ENCODE measurements at regions not wholly inside any gene's neighbourhood (a gene's known extent, or its start where the extent isn't known, plus 50 kb on each side); places are given as distances from the start of the nearest gene placed in this dataset.
A peak's percentile ranks its signal among the peaks of the same experiment; 100 is the strongest.

GRCh38 chr3:78140274-78140673 lies 1100.4 kb downstream of the ROBO2 start:
- H3K9me1 ChIP-seq (ENCODE audit: control insufficient read depth, extremely low read depth, insufficient read depth, low read length) = no peaks in the 10 kb centered on the region
- FAIRE-seq (no peak), DNase-seq (ENCODE audit: low read depth, low spot score) (no peak)
- H3K9ac ChIP-seq (ENCODE audit: control insufficient read depth, extremely low read depth, insufficient read depth, low read length) = no peak overlapping the region
- no peak overlapping the region for H3K27ac ChIP-seq (ENCODE audit: control insufficient read depth, insufficient read depth, low read length)
- dilution Hi-C loops (cut with MboI; ENCODE audit: extremely low pct_ligation_motif_present, low sequenced_read_pairs) = no loop called here
- H3K27me3 ChIP-seq (ENCODE audit: control insufficient read depth, extremely low read depth, insufficient read depth, low read length) = no peaks in the 10 kb centered on the region
- H3K79me2 ChIP-seq (ENCODE audit: control insufficient read depth, insufficient read depth, low read length) = no peaks in the 10 kb centered on the region
- H4K20me1 ChIP-seq (ENCODE audit: control insufficient read depth, extremely low read depth, insufficient read depth, low read length) = no peaks in the 10 kb centered on the region
- no peak overlapping the region for H2AFZ ChIP-seq (ENCODE audit: control insufficient read depth, low read length)
- no peaks in the 10 kb centered on the region for H3K9me3 ChIP-seq (ENCODE audit: control insufficient read depth, low read depth, low read length)
- H3K4me1 ChIP-seq (ENCODE audit: control insufficient read depth, extremely low read depth, insufficient read depth, low read length) = peaks cover 25% of the 10 kb centered on the region
- TF ChIP-seq EZH2 (IDR thresholded peaks at IDR 0.05; ENCODE audit: low read length) (no peak), CTCF (optimal IDR thresholded peaks at IDR 0.05 in 1 of 3, IDR thresholded peaks at IDR 0.05 in 1 of 3, conservative IDR thresholded peaks at IDR 0.05 in 1 of 3; ENCODE audit: extremely low read depth in 1 of 3, insufficient read depth in 2 of 3, low read length in 3 of 3) (no peak)
- H3K36me3 ChIP-seq (ENCODE audit: control insufficient read depth in 2 of 2, extremely low read depth in 1 of 2, insufficient read depth in 2 of 2, low read length in 2 of 2) = no peaks in the 10 kb centered on the region
- no peak overlapping the region for H3K4me2 ChIP-seq (ENCODE audit: control insufficient read depth, extremely low read depth, insufficient read depth, low read depth, low read length)
- H3K4me3 ChIP-seq (ENCODE audit: control insufficient read depth in 2 of 3, extremely low read depth in 1 of 3, insufficient read depth in 2 of 3, low read depth in 1 of 3, low read length in 3 of 3) = no peak overlapping the region

- Histone ChIP-seq H3K79me2 (ENCODE audit: control insufficient read depth, insufficient read depth, low read length) (no peaks in the 10 kb centered on the region), H3K4me1 (ENCODE audit: control insufficient read depth, extremely low read depth, insufficient read depth, low read length) (peaks cover 25% of the 10 kb centered on the region), H3K9me3 (ENCODE audit: control insufficient read depth, low read depth, low read length) (no peaks in the 10 kb centered on the region), H3K9me1 (ENCODE audit: control insufficient read depth, extremely low read depth, insufficient read depth, low read length) (no peaks in the 10 kb centered on the region), H3K4me2 (ENCODE audit: control insufficient read depth, extremely low read depth, insufficient read depth, low read depth, low read length) (peak overlapping the region; percentile 42), H3K36me3 (ENCODE audit: control insufficient read depth in 2 of 2, extremely low read depth in 1 of 2, insufficient read depth in 2 of 2, low read length in 2 of 2) (no peaks in the 10 kb centered on the region), H4K20me1 (ENCODE audit: control insufficient read depth, extremely low read depth, insufficient read depth, low read length) (no peaks in the 10 kb centered on the region), H2AFZ (ENCODE audit: control insufficient read depth, low read length) (peak overlapping the region; percentile 41), H3K27me3 (ENCODE audit: control insufficient read depth, extremely low read depth, insufficient read depth, low read length) (no peaks in the 10 kb centered on the region), H3K4me3 (ENCODE audit: control insufficient read depth in 2 of 3, extremely low read depth in 1 of 3, insufficient read depth in 2 of 3, low read depth in 1 of 3, low read length in 3 of 3) (no peak overlapping the region), H3K9ac (ENCODE audit: control insufficient read depth, extremely low read depth, insufficient read depth, low read length) (no peak overlapping the region), H3K27ac (ENCODE audit: control insufficient read depth, insufficient read depth, low read length) (peak overlapping the region; percentile 36)
- dilution Hi-C loops (cut with MboI; ENCODE audit: extremely low pct_ligation_motif_present, low sequenced_read_pairs) = no loop called here
- FAIRE-seq (peak; percentile 17), DNase-seq (ENCODE audit: low read depth, low spot score) (no peak)
- no peak for TF ChIP-seq CTCF (optimal IDR thresholded peaks at IDR 0.05 in 1 of 3, IDR thresholded peaks at IDR 0.05 in 1 of 3, conservative IDR thresholded peaks at IDR 0.05 in 1 of 3; ENCODE audit: extremely low read depth in 1 of 3, insufficient read depth in 2 of 3, low read length in 3 of 3)
- TF ChIP-seq EZH2 (IDR thresholded peaks at IDR 0.05; ENCODE audit: low read length) = no peak
Measured at GRCh38 chr3:78140866-78141265, 1101.0 kb downstream of the ROBO2 start.

Measured in keratinocyte (primary cell).